IPS-20b (cell line): ENCODE measurements at regions not wholly inside any gene's neighbourhood (a gene's known extent, or its start where the extent isn't known, plus 50 kb on each side); places are given as distances from the start of the nearest gene placed in this dataset.

Source experiments
- H3K27ac ChIP-seq: one replicate; pipeline ENCODE4 v1.5.1; 2013; ENCODE audit warnings: low read length
- H3K27me3 ChIP-seq: 2 replicates; pipeline ENCODE4 v1.6.1; 2013; ENCODE audit warnings: mild to moderate bottlenecking, low read length, inconsistent platforms; ENCODE audit not compliant: insufficient read depth
- H3K36me3 ChIP-seq: 2 replicates; pipeline ENCODE4 v1.6.1; 2013; ENCODE audit warnings: low read depth, mild to moderate bottlenecking, inconsistent platforms, low read length, moderate library complexity; ENCODE audit not compliant: insufficient read depth
- H3K4me1 ChIP-seq: 2 replicates; pipeline ENCODE4 v1.6.1; 2013; ENCODE audit warnings: mild to moderate bottlenecking, control low read depth, inconsistent platforms, low read length, moderate library complexity; ENCODE audit not compliant: insufficient read depth
- H3K4me3 ChIP-seq: 2 replicates; pipeline ENCODE4 v1.5.1; 2013; ENCODE audit warnings: mild to moderate bottlenecking, low read length, inconsistent platforms
- H3K9ac ChIP-seq: 2 replicates; pipeline ENCODE4 v1.6.1; 2013; ENCODE audit warnings: low read depth, mild to moderate bottlenecking, inconsistent platforms, low read length, moderate library complexity
- H3K9me3 ChIP-seq: 2 replicates; pipeline ENCODE4 v1.6.1; 2013; ENCODE audit warnings: mild to moderate bottlenecking, low read depth, low read length, inconsistent platforms; ENCODE audit not compliant: insufficient read depth

- Histone ChIP-seq H3K9me3 (no peaks in the 10 kb centered on the region), H3K36me3 (no peaks in the 10 kb centered on the region), H3K27me3 (no peaks in the 10 kb centered on the region), H3K4me1 (no peaks in the 10 kb centered on the region), H3K4me3 (no peak overlapping the region), H3K9ac (no peak overlapping the region), H3K27ac (no peak overlapping the region)
These were observed 1193.3 kb downstream of the FLRT2 start for GRCh38 chr14:86723254-86723624.

GRCh38 chr14:86722612-86723253 is 1192.8 kb downstream of the FLRT2 start:
- no peaks in the 10 kb centered on the region for H3K9me3 ChIP-seq
- H3K36me3 ChIP-seq: no peaks in the 10 kb centered on the region
- H3K4me3 ChIP-seq: no peak overlapping the region
- no peak overlapping the region for H3K27ac ChIP-seq
- no peaks in the 10 kb centered on the region for H3K4me1 ChIP-seq
- no peak overlapping the region for H3K9ac ChIP-seq
- H3K27me3 ChIP-seq: no peaks in the 10 kb centered on the region

- H3K9ac ChIP-seq: no peak overlapping the region
- peaks cover 5% of the 10 kb centered on the region; the same call in 1 of the 2 replicates for H3K4me1 ChIP-seq
- no peaks in the 10 kb centered on the region for H3K9me3 ChIP-seq
- H3K27me3 ChIP-seq: no peaks in the 10 kb centered on the region
- H3K4me3 ChIP-seq: no peak overlapping the region
- H3K36me3 ChIP-seq: no peaks in the 10 kb centered on the region
- no peak overlapping the region for H3K27ac ChIP-seq
These were observed 1184.6 kb downstream of the FLRT2 start for GRCh38 chr14:86714575-86714974.

GRCh38 chr14:86714153-86714552 is 1184.2 kb downstream of the FLRT2 start:
- Histone ChIP-seq H3K9me3 (no peaks in the 10 kb centered on the region), H3K36me3 (no peaks in the 10 kb centered on the region), H3K27ac (no peak overlapping the region), H3K9ac (no peak overlapping the region), H3K4me3 (no peak overlapping the region), H3K27me3 (no peaks in the 10 kb centered on the region), H3K4me1 (peaks cover 5% of the 10 kb centered on the region; the same call in 1 of the 2 replicates)

- no peaks in the 10 kb centered on the region for H3K27me3 ChIP-seq
- H3K4me3 ChIP-seq: no peak overlapping the region
- peaks cover 5% of the 10 kb centered on the region; the same call in 1 of the 2 replicates for H3K4me1 ChIP-seq
- H3K9me3 ChIP-seq: no peaks in the 10 kb centered on the region
- H3K27ac ChIP-seq: no peak overlapping the region
- H3K36me3 ChIP-seq: no peaks in the 10 kb centered on the region
- H3K9ac ChIP-seq: no peak overlapping the region
These were observed 1182.8 kb downstream of the FLRT2 start for GRCh38 chr14:86712727-86713126.

- H3K27ac ChIP-seq: no peak overlapping the region
These were observed 1182.2 kb downstream of the FLRT2 start for GRCh38 chr14:86712176-86712575.

GRCh38 chr14:86708846-86709339 is 1178.9 kb downstream of the FLRT2 start:
- no peaks in the 10 kb centered on the region for H3K9me3 ChIP-seq
- H3K4me1 ChIP-seq: peaks cover 5% of the 10 kb centered on the region; the same call in 1 of the 2 replicates

More at GRCh38 chr14:86712176-86712575, 1182.2 kb downstream of the FLRT2 start:
- Histone ChIP-seq H3K36me3 (no peaks in the 10 kb centered on the region), H3K4me1 (peaks cover 5% of the 10 kb centered on the region; the same call in 1 of the 2 replicates), H3K9me3 (no peaks in the 10 kb centered on the region), H3K9ac (no peak overlapping the region), H3K4me3 (no peak overlapping the region), H3K27me3 (no peaks in the 10 kb centered on the region)

GRCh38 chr14:86707071-86707470 is 1177.1 kb downstream of the FLRT2 start:
- Histone ChIP-seq H3K9me3 (no peaks in the 10 kb centered on the region), H3K4me1 (no peaks in the 10 kb centered on the region)

More at GRCh38 chr14:86708846-86709339, 1178.9 kb downstream of the FLRT2 start:
- Histone ChIP-seq H3K27me3 (no peaks in the 10 kb centered on the region), H3K27ac (no peak overlapping the region), H3K36me3 (no peaks in the 10 kb centered on the region), H3K4me3 (no peak overlapping the region), H3K9ac (no peak overlapping the region)

GRCh38 chr14:86683561-86683960 is 1153.6 kb downstream of the FLRT2 start:
- no peak overlapping the region for H3K27ac ChIP-seq
- no peaks in the 10 kb centered on the region for H3K9me3 ChIP-seq
- H3K9ac ChIP-seq: no peak overlapping the region
- no peak overlapping the region for H3K4me3 ChIP-seq
- H3K27me3 ChIP-seq: no peaks in the 10 kb centered on the region
- H3K4me1 ChIP-seq: no peaks in the 10 kb centered on the region
- no peaks in the 10 kb centered on the region for H3K36me3 ChIP-seq

More at GRCh38 chr14:86707071-86707470, 1177.1 kb downstream of the FLRT2 start:
- no peak overlapping the region for H3K4me3 ChIP-seq
- H3K27ac ChIP-seq: no peak overlapping the region
- H3K27me3 ChIP-seq: no peaks in the 10 kb centered on the region
- no peaks in the 10 kb centered on the region for H3K36me3 ChIP-seq
- H3K9ac ChIP-seq: no peak overlapping the region

- Histone ChIP-seq H3K9me3 (no peaks in the 10 kb centered on the region), H3K4me1 (peaks cover 3% of the 10 kb centered on the region; the same call in 1 of the 2 replicates), H3K36me3 (no peaks in the 10 kb centered on the region), H3K27ac (no peak overlapping the region), H3K4me3 (no peak overlapping the region), H3K27me3 (no peaks in the 10 kb centered on the region), H3K9ac (no peak overlapping the region)
These were observed 1145.1 kb downstream of the FLRT2 start for GRCh38 chr14:86675059-86675458.

- no peak overlapping the region for H3K4me3 ChIP-seq
- H3K36me3 ChIP-seq: no peaks in the 10 kb centered on the region
- H3K9ac ChIP-seq: no peak overlapping the region
- no peaks in the 10 kb centered on the region for H3K27me3 ChIP-seq
- peaks cover 3% of the 10 kb centered on the region; the same call in 1 of the 2 replicates for H3K4me1 ChIP-seq
- no peak overlapping the region for H3K27ac ChIP-seq
- H3K9me3 ChIP-seq: no peaks in the 10 kb centered on the region
These were observed 1143.6 kb downstream of the FLRT2 start for GRCh38 chr14:86673523-86673969.

- no peaks in the 10 kb centered on the region for H3K27me3 ChIP-seq
- no peak overlapping the region for H3K9ac ChIP-seq
- no peaks in the 10 kb centered on the region for H3K36me3 ChIP-seq
- peaks cover 3% of the 10 kb centered on the region; the same call in 1 of the 2 replicates for H3K4me1 ChIP-seq
- no peak overlapping the region for H3K27ac ChIP-seq
- H3K9me3 ChIP-seq: no peaks in the 10 kb centered on the region
- no peak overlapping the region for H3K4me3 ChIP-seq
These were observed 1142.1 kb downstream of the FLRT2 start for GRCh38 chr14:86672080-86672479.
